WTC11 (cell line): ENCODE measurements at regions not wholly inside any gene's neighbourhood (a gene's known extent, or its start where the extent isn't known, plus 50 kb on each side); places are given as distances from the start of the nearest gene placed in this dataset.

Experiments used
- ATAC-seq: fragments of 200-7000 bp; cut with Tn5 transposase; 2 replicates; pipeline ENCODE4 v1.10.0; 2021; ENCODE audit warnings: mild to moderate bottlenecking, moderate library complexity
- CTCF ChIA-PET: fragments of 300-600 bp; sonication (Branson Sonifier 250); formaldehyde crosslinking; loops from one replicate; lab custom pipeline; 2021; ENCODE audit warnings: antibody characterized with exemption; lab: Charles Lee
- POLR2A ChIA-PET: fragments of 350-600 bp; sonication (Branson Sonifier 250); formaldehyde crosslinking; loops from one replicate; lab custom pipeline; 2021; ENCODE audit warnings: antibody characterized with exemption; lab: Charles Lee
- DNase-seq: peaks from one replicate; pipeline ENCODE4 v3.0.0; 2021; ENCODE audit warnings: low spot score
- H3K27ac Mint-ChIP-seq: 2 replicates; pipeline ENCODE4 v1.8.0; 2021; ENCODE audit warnings: mixed read lengths
- H3K27me3 Mint-ChIP-seq: 2 replicates; pipeline ENCODE4 v1.8.0; 2021; ENCODE audit warnings: low read depth, mild to moderate bottlenecking, moderate library complexity, mixed read lengths
- H3K36me3 Mint-ChIP-seq: 2 replicates; pipeline ENCODE4 v1.8.0; 2021; ENCODE audit warnings: mixed read lengths
- H3K4me1 Mint-ChIP-seq: 2 replicates; pipeline ENCODE4 v1.8.0; 2022; ENCODE audit warnings: mixed read lengths
- H3K4me3 Mint-ChIP-seq: 2 replicates; pipeline ENCODE4 v1.8.0; 2021; ENCODE audit warnings: mild to moderate bottlenecking, moderate library complexity, mixed read lengths
- H3K9me3 Mint-ChIP-seq: 2 replicates; pipeline ENCODE4 v1.8.0; 2021; ENCODE audit warnings: mixed read lengths
- AFF4 ChIP-seq: sonication (generic); formaldehyde crosslinking; IDR thresholded peaks from 2 replicates; pipeline ENCODE4 v1.8.1; 2023; ENCODE audit warnings: mild to moderate bottlenecking, missing genetic modification reagents, borderline replicate concordance
- ATF1 ChIP-seq: sonication (generic); formaldehyde crosslinking; IDR thresholded peaks from 2 replicates; pipeline ENCODE4 v1.8.1; 2023; ENCODE audit warnings: mild to moderate bottlenecking, moderate library complexity, missing genetic modification reagents
- ATF3 ChIP-seq: sonication (generic); formaldehyde crosslinking; conservative IDR thresholded peaks from 2 replicates; pipeline ENCODE4 v1.8.1; 2022; ENCODE audit warnings: mild to moderate bottlenecking, missing genetic modification reagents
- CDX4 ChIP-seq: fragments of 250-450 bp; sonication (Bioruptor Pico); IDR thresholded peaks from 2 replicates; pipeline ENCODE4 v1.9.0; 2021; ENCODE audit warnings: moderate library complexity, mild to moderate bottlenecking, inconsistent platforms, borderline replicate concordance
- E2F1 ChIP-seq: sonication (generic); formaldehyde crosslinking; IDR thresholded peaks from 2 replicates; pipeline ENCODE4 v1.8.0; 2022; ENCODE audit warnings: mild to moderate bottlenecking, missing genetic modification reagents
- E2F4 ChIP-seq: sonication (generic); formaldehyde crosslinking; IDR thresholded peaks from 2 replicates; pipeline ENCODE4 v1.8.1; 2022; ENCODE audit warnings: low read depth, mild to moderate bottlenecking, moderate library complexity, missing genetic modification reagents, borderline replicate concordance
- FOXP4 ChIP-seq: sonication (generic); formaldehyde crosslinking; IDR thresholded peaks from 2 replicates; pipeline ENCODE4 v1.8.0; 2022; ENCODE audit warnings: mild to moderate bottlenecking, missing genetic modification reagents
- MYBL2 ChIP-seq: sonication (generic); formaldehyde crosslinking; IDR thresholded peaks from 2 replicates; pipeline ENCODE4 v1.8.1; 2023; ENCODE audit warnings: mild to moderate bottlenecking, moderate library complexity, missing genetic modification reagents
- RORB ChIP-seq: fragments of 250-450 bp; sonication (Bioruptor Pico); IDR thresholded peaks from 2 replicates; pipeline ENCODE4 v1.9.0; 2021; ENCODE audit warnings: mild to moderate bottlenecking
- USF1 ChIP-seq: sonication (generic); formaldehyde crosslinking; IDR thresholded peaks from 2 replicates; pipeline ENCODE4 v1.8.0; 2022; ENCODE audit warnings: mild to moderate bottlenecking, missing genetic modification reagents
- ZBTB43 ChIP-seq: sonication (generic); formaldehyde crosslinking; IDR thresholded peaks from 2 replicates; pipeline ENCODE4 v1.8.1; 2023; ENCODE audit warnings: mild to moderate bottlenecking, missing genetic modification reagents
- ZMAT4 ChIP-seq: fragments of 250-450 bp; sonication (Bioruptor Pico); IDR thresholded peaks from 2 replicates; pipeline ENCODE4 v1.9.0; 2021; ENCODE audit warnings: mild to moderate bottlenecking
- ZNF423 ChIP-seq: fragments of 250-450 bp; sonication (Bioruptor Pico); IDR thresholded peaks from 2 replicates; pipeline ENCODE4 v2.1.2; 2022; ENCODE audit warnings: mild to moderate bottlenecking, moderate library complexity
- ZNF671 ChIP-seq: fragments of 250-450 bp; sonication (Bioruptor Pico); IDR thresholded peaks from 2 replicates; pipeline ENCODE4 v1.8.0; 2021; ENCODE audit warnings: mild to moderate bottlenecking

- TF ChIP-seq FOXP4 (CRISPR knock-in tag) = no peak
Observed at GRCh38 chr12:30442461-30442860, 253.2 kb downstream of the IPO8 start (continued).

- Mint-ChIP-seq H3K36me3 (no peaks in the 10 kb centered on the region), H3K4me3 (no peak overlapping the region), H3K9me3 (peaks cover 3% of the 10 kb centered on the region; the same call in 1 of the 2 replicates), H3K27me3 (no peaks in the 10 kb centered on the region), H3K4me1 (no peaks in the 10 kb centered on the region), H3K27ac (no peak overlapping the region)
- ChIA-PET POLR2A (no interaction called here), CTCF (interaction anchor here (0.5 to 1.5 kb wide), 20 partner anchors 8 to 678 kb away, joined by 3 to 11 read pairs (median 3); no protein-coding TSS in a partner anchor)
- ATAC-seq = peak; percentile 99
- DNase-seq = peak; percentile 52
- TF ChIP-seq CDX4 (CRISPR knock-in tag) = no peak
- no peak for TF ChIP-seq AFF4 (CRISPR knock-in tag)
- TF ChIP-seq ZBTB43 = no peak
- no peak for TF ChIP-seq ZMAT4 (CRISPR knock-in tag)
- TF ChIP-seq E2F4 (CRISPR knock-in tag) = no peak
- no peak for TF ChIP-seq MYBL2 (CRISPR knock-in tag)
- no peak for TF ChIP-seq FOXP4 (CRISPR knock-in tag)
- TF ChIP-seq ZNF423 (CRISPR knock-in tag) = no peak
- no peak for TF ChIP-seq RORB (CRISPR knock-in tag)
- no peak for TF ChIP-seq ZNF671 (CRISPR knock-in tag)
- TF ChIP-seq E2F1 (CRISPR knock-in tag) = no peak
- TF ChIP-seq ATF1 (CRISPR knock-in tag) = no peak
- no peak for TF ChIP-seq USF1 (CRISPR knock-in tag)
- no peak for TF ChIP-seq ATF3 (CRISPR knock-in tag)
Observed at GRCh38 chr12:30440826-30441602, 254.7 kb downstream of the IPO8 start.
